ENCODE measurements at regions not wholly inside any gene's neighbourhood (a gene's known extent, or its start where the extent isn't known, plus 50 kb on each side); places are given as distances from the start of the nearest gene placed in this dataset.
"Not testable (repeated sequence)": the region's sequence is repeated elsewhere in the genome, so short reads cannot be mapped to it uniquely, and the experiment has no call there.

GRCh38 chr9:91512235-91512634 is 88.6 kb upstream of the NFIL3 start:
- not testable (repeated sequence) for DNase-seq (ENCODE audit: low read depth in 2 of 2)

GRCh38 chr9:91503673-91504081 is 80.0 kb upstream of the NFIL3 start:
- no peak for DNase-seq (ENCODE audit: low read depth in 2 of 2)

GRCh38 chr9:91502913-91503672 is 79.5 kb upstream of the NFIL3 start:
- no peak for DNase-seq (ENCODE audit: low read depth in 2 of 2)

GRCh38 chr9:91502475-91502874 is 78.8 kb upstream of the NFIL3 start:
- no peak for DNase-seq (ENCODE audit: low read depth in 2 of 2)

GRCh38 chr9:91500509-91501014 is 76.9 kb upstream of the NFIL3 start:
- DNase-seq (ENCODE audit: low read depth in 2 of 2), result no peak

GRCh38 chr9:91496351-91496750 is 72.7 kb upstream of the NFIL3 start:
- DNase-seq (ENCODE audit: low read depth in 2 of 2), result no peak

GRCh38 chr9:91495450-91495849 is 71.8 kb upstream of the NFIL3 start:
- peak; percentile 88 to 93 for DNase-seq (ENCODE audit: low read depth in 2 of 2)

- DNase-seq (ENCODE audit: low read depth in 2 of 2), result no peak
Measured at GRCh38 chr9:91494751-91495150, 71.1 kb upstream of the NFIL3 start.

- DNase-seq (ENCODE audit: low read depth in 2 of 2), result no peak
Measured at GRCh38 chr9:91492237-91492636, 68.6 kb upstream of the NFIL3 start.

GRCh38 chr9:91491624-91492023 is 68.0 kb upstream of the NFIL3 start:
- DNase-seq (ENCODE audit: low read depth in 2 of 2), result no peak

- no peak for DNase-seq (ENCODE audit: low read depth in 2 of 2)
Measured at GRCh38 chr9:91489361-91489899, 65.8 kb upstream of the NFIL3 start.

GRCh38 chr9:91488341-91488740 is 64.7 kb upstream of the NFIL3 start:
- DNase-seq (ENCODE audit: low read depth in 2 of 2), result no peak

GRCh38 chr9:91486699-91487497 is 63.3 kb upstream of the NFIL3 start:
- DNase-seq (ENCODE audit: low read depth in 2 of 2), result no peak

- DNase-seq (ENCODE audit: low read depth in 2 of 2), result no peak
Measured at GRCh38 chr9:91485006-91485405, 61.4 kb upstream of the NFIL3 start.

- no peak for DNase-seq (ENCODE audit: low read depth in 2 of 2)
Measured at GRCh38 chr9:91483835-91484234, 60.2 kb upstream of the NFIL3 start.

- no peak for DNase-seq (ENCODE audit: low read depth in 2 of 2)
Measured at GRCh38 chr9:91483189-91483691, 59.6 kb upstream of the NFIL3 start.

- DNase-seq (ENCODE audit: low read depth in 2 of 2), result no peak
Measured at GRCh38 chr9:91481972-91482371, 58.3 kb upstream of the NFIL3 start.

GRCh38 chr9:91477106-91477505 is 53.5 kb upstream of the NFIL3 start:
- DNase-seq (ENCODE audit: low read depth in 2 of 2), result no peak

- DNase-seq (ENCODE audit: low read depth in 2 of 2), result no peak
Measured at GRCh38 chr9:91474656-91475055, 51.0 kb upstream of the NFIL3 start.

All from fibroblast of skin of left biceps (primary cell).